ENCODE measurements at regions not wholly inside any gene's neighbourhood (a gene's known extent, or its start where the extent isn't known, plus 50 kb on each side); places are given as distances from the start of the nearest gene placed in this dataset.

DNA sequence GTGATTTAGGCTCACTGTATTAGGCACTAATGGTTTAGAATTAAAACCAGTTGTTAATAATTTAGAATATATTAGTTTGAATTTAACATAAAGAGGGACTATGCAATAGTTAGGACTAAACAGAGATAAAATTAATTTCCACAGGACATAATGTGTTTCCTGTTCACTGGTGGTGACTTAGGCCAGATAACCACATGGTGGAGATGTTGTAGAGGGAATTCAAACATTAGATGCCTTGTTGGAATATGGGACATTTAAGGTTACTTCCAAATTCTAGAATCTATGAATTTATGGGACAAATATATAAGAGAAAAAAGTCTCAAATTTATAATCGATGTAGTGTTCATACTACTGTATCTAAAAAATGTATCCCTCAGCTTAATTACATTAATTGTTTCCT, 615.5 kb upstream of the KLHL1 start:
- WGBS, 3 donors: 56 to 63% (median 58%) methylated on average over 1 of the region's 1 CpG
- H3K27me3 ChIP-seq: no peaks in the 10 kb centered on the region
- no peak for DNase-seq
- H3K36me3 ChIP-seq: no peaks in the 10 kb centered on the region
- intact Hi-C loops (cut with DNase I): no loop called here
- no peaks in the 10 kb centered on the region for H3K9me3 ChIP-seq
- no peak overlapping the region for H3K27ac ChIP-seq
- no peaks in the 10 kb centered on the region for H3K4me1 ChIP-seq (ENCODE audit: insufficient read depth)
- TF ChIP-seq, protein P1, sequence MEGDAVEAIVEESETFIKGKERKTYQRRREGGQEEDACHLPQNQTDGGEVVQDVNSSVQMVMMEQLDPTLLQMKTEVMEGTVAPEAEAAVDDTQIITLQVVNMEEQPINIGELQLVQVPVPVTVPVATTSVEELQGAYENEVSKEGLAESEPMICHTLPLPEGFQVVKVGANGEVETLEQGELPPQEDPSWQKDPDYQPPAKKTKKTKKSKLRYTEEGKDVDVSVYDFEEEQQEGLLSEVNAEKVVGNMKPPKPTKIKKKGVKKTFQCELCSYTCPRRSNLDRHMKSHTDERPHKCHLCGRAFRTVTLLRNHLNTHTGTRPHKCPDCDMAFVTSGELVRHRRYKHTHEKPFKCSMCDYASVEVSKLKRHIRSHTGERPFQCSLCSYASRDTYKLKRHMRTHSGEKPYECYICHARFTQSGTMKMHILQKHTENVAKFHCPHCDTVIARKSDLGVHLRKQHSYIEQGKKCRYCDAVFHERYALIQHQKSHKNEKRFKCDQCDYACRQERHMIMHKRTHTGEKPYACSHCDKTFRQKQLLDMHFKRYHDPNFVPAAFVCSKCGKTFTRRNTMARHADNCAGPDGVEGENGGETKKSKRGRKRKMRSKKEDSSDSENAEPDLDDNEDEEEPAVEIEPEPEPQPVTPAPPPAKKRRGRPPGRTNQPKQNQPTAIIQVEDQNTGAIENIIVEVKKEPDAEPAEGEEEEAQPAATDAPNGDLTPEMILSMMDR (IDR thresholded peaks at IDR 0.05): no peak
- H3K4me3 ChIP-seq: no peak overlapping the region

DNA sequence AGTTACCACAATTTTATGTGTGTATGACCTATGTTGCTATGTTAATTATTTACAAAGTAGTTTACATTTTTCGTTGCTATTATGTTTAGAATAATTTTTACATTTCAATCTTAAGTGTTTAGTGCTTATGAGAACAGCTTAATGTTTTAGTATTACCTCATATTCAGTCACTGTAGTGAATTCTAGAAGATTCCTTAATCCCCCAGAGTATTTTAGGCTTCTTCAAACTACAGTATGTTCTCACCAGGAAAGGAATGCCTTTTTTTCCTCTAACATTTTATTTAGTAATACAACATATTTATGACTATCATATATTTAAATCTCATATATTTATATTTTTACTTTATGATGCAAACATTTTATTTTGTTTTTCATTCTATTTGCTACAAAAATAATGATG, 612.1 kb upstream of the KLHL1 start:
- Histone ChIP-seq H3K9me3 (no peaks in the 10 kb centered on the region), H3K36me3 (no peaks in the 10 kb centered on the region), H3K27ac (no peak overlapping the region), H3K4me1 (ENCODE audit: insufficient read depth) (no peaks in the 10 kb centered on the region), H3K4me3 (no peak overlapping the region), H3K27me3 (no peaks in the 10 kb centered on the region)
- WGBS, 3 donors: 36 to 69% (median 39%) methylated on average over 1 of the region's 1 CpG
- TF ChIP-seq EP300 (IDR thresholded peaks at IDR 0.05) (no peak), POLR2A (IDR thresholded peaks at IDR 0.05) (no peak)
- TF ChIP-seq, protein P1 (IDR thresholded peaks at IDR 0.05): no peak
- intact Hi-C loops (cut with DNase I): no loop called here
- DNase-seq: no peak

DNA sequence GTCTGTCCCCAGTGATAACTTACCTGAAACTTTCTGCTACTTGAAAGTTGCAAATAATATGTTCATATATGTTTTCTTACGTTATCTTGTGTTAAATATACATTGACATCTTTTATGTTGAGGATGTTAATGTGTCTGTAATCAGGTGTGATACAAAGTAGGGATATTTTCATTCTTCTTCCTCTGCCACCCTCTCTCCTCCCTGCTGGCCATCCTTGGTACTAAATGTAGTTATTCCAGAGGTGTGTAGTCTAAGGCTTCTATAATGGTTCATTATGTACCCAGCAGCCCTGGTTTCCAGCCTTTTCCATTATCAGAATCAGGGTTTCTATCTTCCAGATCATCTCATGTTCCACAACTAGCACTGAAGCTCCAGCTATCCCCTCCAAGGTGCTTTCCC, 606.7 kb upstream of the KLHL1 start:
- Histone ChIP-seq H3K36me3 (no peaks in the 10 kb centered on the region), H3K27me3 (no peaks in the 10 kb centered on the region), H3K27ac (no peak overlapping the region), H3K9me3 (no peaks in the 10 kb centered on the region), H3K4me3 (no peak overlapping the region), H3K4me1 (ENCODE audit: insufficient read depth) (no peaks in the 10 kb centered on the region)
- TF ChIP-seq POLR2A (IDR thresholded peaks at IDR 0.05) (no peak), EP300 (IDR thresholded peaks at IDR 0.05) (no peak)
- TF ChIP-seq, protein P1 (IDR thresholded peaks at IDR 0.05): no peak
- intact Hi-C loops (cut with DNase I): no loop called here
- no peak for DNase-seq
- WGBS, 3 donors: 82 to 88% (median 85%) methylated on average over 1 of the region's 1 CpG

DNA sequence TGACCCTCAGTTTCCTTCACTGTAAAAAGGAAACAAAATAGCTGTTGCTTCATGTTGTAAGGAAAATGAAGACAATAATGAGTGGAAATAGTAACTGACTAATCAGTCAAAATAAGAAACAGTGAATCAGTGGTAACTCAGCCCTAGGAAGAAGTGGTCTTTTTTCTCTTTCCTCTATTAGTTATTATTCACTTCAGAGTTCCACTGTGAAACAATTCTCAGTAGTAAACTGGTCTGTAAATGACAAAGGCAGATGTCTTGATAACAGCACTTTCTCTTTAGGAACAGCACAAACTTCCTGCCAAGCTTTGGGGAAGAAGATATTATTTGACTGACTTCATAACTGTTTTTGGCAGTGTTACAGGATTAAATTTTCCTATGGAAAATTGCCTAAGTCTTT, 600.5 kb upstream of the KLHL1 start:
- intact Hi-C loops (cut with DNase I): no loop called here
- no peaks in the 10 kb centered on the region for H3K9me3 ChIP-seq
- H3K27ac ChIP-seq: no peak overlapping the region
- TF ChIP-seq, protein P1 (IDR thresholded peaks at IDR 0.05): no peak
- no peak for TF ChIP-seq POLR2A (IDR thresholded peaks at IDR 0.05)
- no peaks in the 10 kb centered on the region for H3K4me1 ChIP-seq (ENCODE audit: insufficient read depth)
- H3K4me3 ChIP-seq: no peak overlapping the region
- no peak for DNase-seq
- no peaks in the 10 kb centered on the region for H3K27me3 ChIP-seq
- H3K36me3 ChIP-seq: no peaks in the 10 kb centered on the region

DNA sequence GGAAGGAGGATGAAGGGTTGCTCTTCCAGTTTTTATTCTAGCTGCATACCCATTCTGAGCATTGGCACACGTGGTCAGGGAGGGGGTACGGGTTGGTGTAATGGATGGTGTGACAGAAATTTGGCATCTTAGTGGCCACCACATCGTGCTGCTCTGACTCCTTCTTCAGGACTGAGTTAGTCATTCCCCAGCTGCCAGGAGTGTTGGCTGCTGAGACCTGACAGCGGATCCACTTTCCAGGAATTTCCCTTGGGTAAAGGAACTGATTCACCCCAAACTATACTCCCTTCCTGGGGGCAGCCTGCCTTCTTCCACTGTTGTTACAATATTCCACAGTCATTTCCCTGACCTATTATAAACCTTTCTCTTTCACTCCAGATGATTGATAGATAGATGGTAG, 595.5 kb upstream of the KLHL1 start:
- Histone ChIP-seq H3K9me3 (no peaks in the 10 kb centered on the region), H3K36me3 (no peaks in the 10 kb centered on the region), H3K27ac (no peak overlapping the region), H3K4me1 (ENCODE audit: insufficient read depth) (no peaks in the 10 kb centered on the region), H3K4me3 (no peak overlapping the region), H3K27me3 (no peaks in the 10 kb centered on the region)
- no peak for DNase-seq
- intact Hi-C loops (cut with DNase I): no loop called here
- TF ChIP-seq, protein P1 (IDR thresholded peaks at IDR 0.05): no peak
- no peak for TF ChIP-seq EP300 (IDR thresholded peaks at IDR 0.05)
- TF ChIP-seq POLR2A (IDR thresholded peaks at IDR 0.05): no peak
- WGBS, 3 donors: 74 to 76% (median 76%) methylated on average over 4 of the region's 4 CpGs

Data from ovary (tissue), 7 donors.